T-helper 1 cell treated with Interleukin-12 subunit alpha and Interleukin-12 subunit beta and Interleukin-4 antibody, amounts not matched to agents 30 ng/mL and 1 ng/mL, for 36 hours (primary cell): ENCODE measurements at regions not wholly inside any gene's neighbourhood (a gene's known extent, or its start where the extent isn't known, plus 50 kb on each side); places are given as distances from the start of the nearest gene placed in this dataset.
"Not testable (repeated sequence)": the region's sequence is repeated elsewhere in the genome, so short reads cannot be mapped to it uniquely, and the experiment has no call there.

Source experiments
- intact Hi-C: fragments of 100-400 bp; cut with micrococcal nuclease; formaldehyde crosslinking; loops from one replicate; pipeline ENCODE4 v1.15.1; 2024

GRCh38 chr3:145678401-145678800 lies 482.6 kb downstream of the PLOD2 start:
- intact Hi-C loops: no loop called here

GRCh38 chr3:145681181-145681580 lies 479.8 kb downstream of the PLOD2 start:
- intact Hi-C loops: no loop called here

GRCh38 chr3:145687978-145688377 lies 473.0 kb downstream of the PLOD2 start:
- intact Hi-C loops: not testable (repeated sequence)

- intact Hi-C loops: no loop called here
Observed at GRCh38 chr3:145692751-145693150, 468.2 kb downstream of the PLOD2 start.

DNA sequence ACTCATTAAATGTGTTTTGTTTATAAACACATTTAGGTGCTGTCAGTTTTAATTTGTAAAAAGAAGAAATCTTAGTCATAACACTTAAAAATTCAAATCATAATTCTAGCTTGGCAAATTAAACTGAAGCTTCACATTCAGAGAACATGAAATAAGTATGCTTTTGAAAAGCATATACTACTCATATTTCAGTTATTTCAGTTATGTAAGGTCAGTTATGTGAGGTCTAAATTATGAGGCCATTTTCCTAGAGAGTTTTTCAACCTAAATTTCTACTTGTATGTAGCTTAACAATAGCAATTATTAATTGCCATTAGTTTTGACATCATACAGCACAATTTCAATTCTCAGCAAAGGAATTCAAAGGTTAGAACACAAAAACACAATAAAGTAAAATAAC lies 465.0 kb downstream of the PLOD2 start:
- intact Hi-C loops: no loop called here

DNA sequence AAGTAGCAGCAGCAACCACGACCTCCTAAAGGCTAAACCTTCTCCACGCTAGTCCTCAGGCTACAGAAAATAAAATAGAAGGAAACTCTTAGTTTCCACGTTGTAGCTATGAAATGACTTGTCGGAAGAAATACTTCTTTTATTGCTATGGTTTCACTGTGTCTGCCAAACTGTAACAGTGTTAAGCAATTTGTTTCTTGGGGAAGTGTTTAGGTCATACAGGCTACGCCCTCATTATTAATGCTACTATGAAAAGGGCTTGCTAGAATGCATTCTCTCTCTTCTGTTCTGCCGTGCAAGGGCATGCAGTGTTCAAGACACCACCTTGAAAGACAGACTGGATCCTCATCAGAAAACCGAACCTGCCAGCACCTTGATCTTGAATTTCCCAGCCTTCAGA lies 462.7 kb downstream of the PLOD2 start:
- intact Hi-C loops: no loop called here

DNA sequence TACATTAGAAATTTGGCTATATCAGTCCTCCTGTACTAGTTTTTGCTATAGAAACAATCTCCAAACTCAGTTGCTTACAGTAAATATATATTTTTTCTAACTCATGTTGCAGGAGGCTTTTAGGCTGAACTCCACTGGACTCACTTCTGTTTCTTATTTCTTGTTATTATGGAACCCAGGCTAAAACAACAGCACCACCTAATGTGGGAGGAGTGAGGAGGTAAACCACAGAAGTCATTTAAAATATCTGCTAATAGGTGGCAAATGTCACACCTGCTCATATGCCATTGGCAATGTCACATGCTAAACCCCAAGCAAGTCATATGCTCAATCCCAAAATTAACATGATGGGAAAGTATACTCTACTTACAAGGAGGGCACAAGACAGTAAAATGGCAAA lies 462.2 kb downstream of the PLOD2 start:
- intact Hi-C loops: no loop called here

DNA sequence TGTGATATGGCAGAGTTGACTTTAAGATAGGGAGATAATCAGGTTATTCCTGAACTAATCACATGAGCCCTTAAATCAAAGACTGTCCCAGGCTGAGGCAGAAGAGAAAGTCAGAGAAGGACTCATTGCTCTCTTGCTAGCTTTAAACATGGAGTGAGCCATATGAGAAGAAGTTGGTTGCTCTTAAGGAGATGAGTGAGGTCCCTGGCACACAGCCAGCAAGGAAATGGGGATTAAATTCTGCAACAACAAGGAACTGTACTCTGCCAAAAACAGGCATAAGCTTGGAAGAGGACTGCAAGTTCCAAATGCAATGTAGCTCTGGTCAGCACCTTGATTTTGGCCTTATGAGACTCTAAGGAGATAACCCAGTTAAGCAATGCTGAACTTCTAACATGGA lies 457.0 kb downstream of the PLOD2 start:
- intact Hi-C loops: no loop called here

DNA sequence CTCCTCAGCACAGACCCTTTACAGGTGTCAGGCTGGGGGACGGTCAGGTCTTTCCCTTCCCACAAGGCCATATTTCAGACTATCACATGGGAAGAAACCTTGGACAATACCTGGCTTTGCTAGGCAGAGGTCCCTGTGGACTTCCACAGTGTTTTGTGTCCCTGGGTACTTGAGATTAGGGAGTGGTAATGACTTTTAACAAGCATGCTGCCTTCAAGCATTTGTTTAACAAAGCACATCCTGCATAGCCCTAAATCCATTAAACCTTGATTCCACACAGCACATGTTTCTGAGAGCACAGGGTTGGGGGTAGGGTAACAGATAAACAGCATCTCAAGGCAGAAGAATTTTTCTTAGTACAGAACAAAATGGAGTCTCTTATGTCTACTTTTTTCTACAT lies 451.2 kb downstream of the PLOD2 start:
- intact Hi-C loops: not testable (repeated sequence)

GRCh38 chr3:145716519-145716918 lies 444.5 kb downstream of the PLOD2 start:
- intact Hi-C loops: no loop called here

DNA sequence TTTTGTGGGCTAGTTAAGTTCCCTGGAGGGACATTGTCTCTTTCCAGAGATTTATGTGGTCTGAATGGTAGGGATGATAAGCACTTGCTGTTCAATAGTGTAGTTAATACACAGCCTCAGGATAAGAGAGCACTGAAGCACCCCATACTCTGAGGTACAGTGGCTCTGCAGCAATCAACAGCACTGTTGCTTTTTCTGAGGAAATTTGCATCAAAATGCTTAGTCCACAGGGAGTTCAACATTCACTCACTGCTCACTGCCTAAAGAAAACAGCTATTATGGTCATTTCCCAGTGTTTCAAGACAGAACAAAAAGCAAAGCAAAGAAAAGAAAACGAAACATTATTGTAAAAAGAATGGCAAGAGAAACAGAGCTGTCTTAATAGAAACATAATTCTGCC lies 441.9 kb downstream of the PLOD2 start:
- intact Hi-C loops: no loop called here

DNA sequence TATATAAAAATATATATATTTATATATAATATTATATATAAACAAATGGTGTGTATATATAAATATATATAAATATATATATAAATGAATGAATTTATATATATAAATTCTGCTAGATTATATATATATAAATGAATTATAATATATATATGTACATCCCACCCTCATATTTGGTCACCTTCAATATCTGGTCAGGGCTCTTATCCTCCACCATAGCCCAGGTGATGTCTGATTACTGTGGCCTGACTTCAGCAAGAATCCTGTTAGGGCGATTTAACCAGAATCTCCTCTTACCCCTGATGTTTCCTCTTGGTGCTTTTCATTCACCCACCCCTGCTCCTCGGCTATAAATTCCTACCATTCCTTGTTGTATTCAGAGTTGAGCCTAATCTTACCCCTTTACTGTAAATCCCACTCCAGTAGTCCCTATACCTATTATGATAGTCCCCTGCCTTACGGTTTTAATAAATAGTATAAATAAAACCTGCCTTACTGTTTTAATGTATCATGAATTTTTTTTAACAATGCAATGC lies 439.6 kb downstream of the PLOD2 start:
- intact Hi-C loops: no loop called here

DNA sequence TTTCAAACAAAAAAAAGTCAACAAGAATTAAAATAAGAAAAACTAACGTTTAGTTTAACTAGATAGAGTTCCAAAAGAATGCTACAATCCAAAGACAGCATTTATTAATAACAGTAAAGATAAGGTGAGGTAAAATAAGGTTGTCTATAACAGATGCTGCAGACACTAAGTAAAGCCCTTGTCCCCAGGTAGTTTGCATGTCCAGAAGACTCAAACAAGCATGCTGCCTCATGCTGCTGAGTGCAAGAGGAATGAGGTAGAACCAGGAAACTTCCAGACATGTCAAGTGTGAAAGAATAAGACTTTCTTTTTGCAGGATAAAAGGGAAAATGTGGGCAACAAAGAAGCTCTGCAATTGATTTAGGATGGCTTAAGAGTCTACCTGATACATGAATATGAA lies 439.2 kb downstream of the PLOD2 start:
- intact Hi-C loops: no loop called here

DNA sequence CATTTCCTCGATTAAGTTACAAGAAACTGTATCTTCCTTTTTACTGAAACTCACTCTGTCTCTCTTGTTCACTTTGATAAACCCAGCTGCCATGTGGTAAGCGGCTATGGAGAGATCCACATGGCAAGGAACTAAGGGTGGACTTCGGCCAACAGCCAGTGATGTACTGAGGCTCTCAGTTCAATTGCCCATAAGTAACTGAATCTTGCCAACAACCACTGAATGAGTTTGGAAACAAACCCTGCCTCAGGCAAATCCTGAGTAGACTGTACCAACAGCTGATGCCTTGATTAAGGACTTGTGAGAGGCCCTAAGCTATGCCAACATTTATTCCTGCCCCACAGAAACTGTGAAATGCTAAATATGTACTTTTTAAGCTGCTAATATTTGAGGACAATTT lies 433.5 kb downstream of the PLOD2 start:
- intact Hi-C loops: no loop called here

DNA sequence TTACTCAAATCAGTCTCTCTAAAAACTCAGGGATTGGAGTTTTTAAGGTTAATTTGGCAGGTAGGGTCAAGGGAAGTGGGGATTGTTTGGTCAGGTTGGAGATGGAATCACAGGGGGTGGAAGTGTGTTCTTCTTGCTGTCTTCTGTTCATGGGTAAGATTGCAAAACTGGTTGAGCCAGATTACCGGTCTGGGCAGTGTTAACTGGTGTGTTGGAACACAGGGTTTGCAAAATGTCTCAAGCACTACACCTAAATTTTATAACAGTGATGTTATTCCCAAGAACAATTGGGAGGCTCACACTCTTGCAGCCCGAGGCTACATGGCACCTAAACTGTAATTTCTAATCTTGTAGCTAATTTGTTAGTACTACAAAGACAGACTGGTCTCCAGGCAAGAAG lies 425.4 kb downstream of the PLOD2 start:
- intact Hi-C loops: no loop called here

GRCh38 chr3:145737952-145738351 lies 423.0 kb downstream of the PLOD2 start:
- intact Hi-C loops: no loop called here

DNA sequence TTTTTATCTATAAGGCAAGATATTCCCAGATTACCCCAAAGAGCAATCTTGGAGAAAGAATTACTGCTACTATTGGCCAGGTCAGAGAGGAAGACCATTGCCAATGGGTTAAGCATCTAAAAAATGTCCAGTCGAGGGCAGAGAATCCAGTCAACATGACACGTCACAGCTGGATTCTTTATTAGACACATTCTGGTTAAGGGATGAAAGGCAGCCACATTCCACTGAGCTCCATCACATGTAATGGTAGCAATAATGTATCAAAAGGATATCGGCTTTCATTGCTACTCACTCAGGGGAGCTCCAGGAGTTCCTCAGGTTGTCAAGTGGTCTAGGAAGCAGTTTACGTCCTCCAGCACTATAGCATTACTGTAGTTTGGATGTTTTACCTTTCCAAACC lies 421.1 kb downstream of the PLOD2 start:
- intact Hi-C loops: no loop called here

DNA sequence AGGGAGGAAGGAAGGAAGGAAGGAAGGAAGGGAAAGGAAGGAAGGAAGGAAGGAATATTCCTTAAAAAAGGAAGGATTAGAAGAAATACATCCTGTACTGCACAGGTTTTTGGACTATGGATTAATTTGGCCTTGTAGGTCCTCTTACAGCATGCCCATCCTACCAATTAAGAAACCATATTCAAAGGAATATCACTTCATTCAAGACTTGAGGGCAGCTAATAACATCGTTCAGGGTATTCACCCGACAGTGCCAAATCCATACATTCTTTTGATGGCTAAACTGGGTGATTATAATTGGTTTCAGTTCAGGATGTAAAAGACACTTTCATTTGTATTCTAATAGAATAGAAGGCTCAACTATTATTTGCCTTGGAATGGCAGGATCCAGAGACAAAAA lies 410.3 kb downstream of the PLOD2 start:
- intact Hi-C loops: no loop called here

DNA sequence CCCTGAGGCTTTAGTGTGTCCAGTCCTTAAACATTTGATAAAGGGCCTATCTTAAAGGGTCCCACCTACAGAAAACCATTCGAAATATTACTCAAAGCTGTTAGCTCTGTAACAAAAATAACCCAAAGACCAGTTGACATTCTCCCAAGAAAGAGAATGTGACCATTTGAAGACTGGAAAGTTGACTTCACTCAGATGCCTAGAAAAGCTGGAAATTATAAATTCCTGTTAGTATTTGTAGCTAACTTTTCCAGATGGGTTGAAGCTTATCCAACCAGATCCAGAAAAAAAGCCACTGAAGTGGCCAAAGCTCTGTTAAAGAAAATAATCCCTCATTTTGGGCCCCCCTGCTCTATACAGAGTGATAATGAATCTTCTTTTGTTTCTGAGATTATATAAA lies 408.4 kb downstream of the PLOD2 start:
- intact Hi-C loops: no loop called here

GRCh38 chr3:145754605-145755289 lies 406.2 kb downstream of the PLOD2 start:
- intact Hi-C loops: no loop called here

GRCh38 chr3:145760036-145760435 lies 400.9 kb downstream of the PLOD2 start:
- intact Hi-C loops: no loop called here

GRCh38 chr3:145767909-145768308 lies 393.1 kb downstream of the PLOD2 start:
- intact Hi-C loops: no loop called here

DNA sequence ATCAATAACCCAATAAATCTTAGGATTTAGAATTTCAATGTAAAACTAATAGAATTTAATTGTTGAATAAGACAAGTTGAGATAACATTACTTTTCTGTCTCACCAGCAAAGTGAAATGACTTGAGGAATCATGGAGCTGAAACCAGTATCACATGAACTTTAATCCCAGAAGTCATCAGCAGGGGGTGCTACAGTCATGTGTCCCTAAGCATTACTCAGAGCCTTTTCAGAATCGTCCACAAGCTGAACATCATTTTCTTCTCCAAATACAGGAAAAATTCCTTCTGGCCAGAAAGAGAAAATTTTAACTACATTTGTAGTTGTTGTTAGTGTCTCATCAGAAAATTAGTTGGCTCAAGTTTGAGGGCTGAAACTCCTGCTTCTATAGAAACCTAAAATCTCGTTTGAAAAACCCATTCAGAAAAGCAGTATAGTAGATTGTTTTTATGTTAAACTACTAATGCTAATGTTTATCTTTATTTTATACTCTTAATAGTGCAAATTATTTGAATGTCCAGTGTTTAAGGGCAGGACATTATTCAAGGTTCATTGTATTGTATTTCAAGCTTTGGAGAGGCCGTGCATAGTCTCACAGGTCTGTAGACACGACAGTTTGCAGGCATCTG lies 384.1 kb downstream of the PLOD2 start:
- intact Hi-C loops: loop anchor here (2.0 kb wide), 1 partner anchor 864 kb away; no protein-coding TSS in a partner anchor
